H9 (cell line): ENCODE measurements at regions not wholly inside any gene's neighbourhood (a gene's known extent, or its start where the extent isn't known, plus 50 kb on each side); places are given as distances from the start of the nearest gene placed in this dataset.

Experiments
- DNase-seq: peaks from one replicate; pipeline ENCODE4 v3.0.0-alpha.2; 2017
- H2AFZ ChIP-seq: one replicate; pipeline ENCODE4 v1.6.1; 2013; ENCODE audit warnings: mild to moderate bottlenecking, low read length, control low read depth, moderate library complexity
- H2AK5ac ChIP-seq: 2 replicates; pipeline ENCODE4 v1.6.1; 2013; ENCODE audit warnings: low read length, control low read depth, mixed read lengths; ENCODE audit not compliant: insufficient read length
- H2BK120ac ChIP-seq: one replicate; pipeline ENCODE4 v1.6.1; 2013; ENCODE audit warnings: low read depth, mild to moderate bottlenecking, low read length, control low read depth, inconsistent platforms; ENCODE audit not compliant: poor library complexity, severe bottlenecking
- H2BK12ac ChIP-seq: 2 replicates; pipeline ENCODE4 v1.6.1; 2013; ENCODE audit warnings: low read length, control low read depth, mixed read lengths, low read depth; ENCODE audit not compliant: insufficient read length
- H2BK15ac ChIP-seq: 2 replicates; pipeline ENCODE4 v1.6.1; 2013; ENCODE audit warnings: low read depth, low read length, control low read depth
- H2BK20ac ChIP-seq: one replicate; pipeline ENCODE4 v1.6.1; 2013; ENCODE audit warnings: low read depth, mild to moderate bottlenecking, low read length, control low read depth, inconsistent platforms; ENCODE audit not compliant: poor library complexity, severe bottlenecking
- H2BK5ac ChIP-seq: 2 replicates; pipeline ENCODE4 v1.6.1; 2013; ENCODE audit warnings: low read length, control low read depth, mixed read lengths; ENCODE audit not compliant: insufficient read length
- H3K14ac ChIP-seq: 2 replicates; pipeline ENCODE4 v1.6.1; 2013; ENCODE audit warnings: low read length, control low read depth; ENCODE audit not compliant: insufficient read depth
- H3K18ac ChIP-seq: 2 replicates; pipeline ENCODE4 v1.6.1; 2013; ENCODE audit warnings: low read depth, mild to moderate bottlenecking, mixed read lengths, low read length, control low read depth; ENCODE audit not compliant: insufficient read length
- H3K23ac ChIP-seq: 2 replicates; pipeline ENCODE4 v1.6.1; 2013; ENCODE audit warnings: low read length, control low read depth, mixed read lengths, low read depth; ENCODE audit not compliant: insufficient read length
- H3K23me2 ChIP-seq: 2 replicates; pipeline ENCODE4 v1.6.1; 2013; ENCODE audit warnings: low read depth, mild to moderate bottlenecking, mixed read lengths, low read length, control low read depth; ENCODE audit not compliant: insufficient read length, poor library complexity, severe bottlenecking
- H3K27ac ChIP-seq: 2 replicates; pipeline ENCODE4 v1.5.1; 2013; ENCODE audit warnings: low read length, control low read depth, mixed read lengths, low read depth; ENCODE audit not compliant: insufficient read length
- H3K27me3 ChIP-seq: 2 replicates; pipeline ENCODE4 v1.6.1; 2013; ENCODE audit warnings: low read length, control low read depth, inconsistent platforms; ENCODE audit not compliant: insufficient read depth
- H3K4ac ChIP-seq: 2 replicates; pipeline ENCODE4 v1.6.1; 2013; ENCODE audit warnings: low read depth, mild to moderate bottlenecking, control low read depth, inconsistent platforms, low read length, moderate library complexity
- H3K4me1 ChIP-seq: 2 replicates; pipeline ENCODE4 v1.6.1; 2013; ENCODE audit warnings: low read length, control low read depth, inconsistent platforms; ENCODE audit not compliant: insufficient read depth
- H3K4me2 ChIP-seq: 2 replicates; pipeline ENCODE4 v1.6.1; 2013; ENCODE audit warnings: low read length, control low read depth, mixed read lengths; ENCODE audit not compliant: insufficient read length, insufficient read depth
- H3K56ac ChIP-seq: 2 replicates; pipeline ENCODE4 v1.6.1; 2013; ENCODE audit warnings: low read depth, mild to moderate bottlenecking, mixed read lengths, low read length, control low read depth; ENCODE audit not compliant: insufficient read length
- H3K79me1 ChIP-seq: 2 replicates; pipeline ENCODE4 v1.6.1; 2013; ENCODE audit warnings: low read depth, mild to moderate bottlenecking, moderate library complexity, low read length, control low read depth, inconsistent platforms; ENCODE audit not compliant: insufficient read depth, poor library complexity, severe bottlenecking
- H3K79me2 ChIP-seq: 2 replicates; pipeline ENCODE4 v1.6.1; 2013; ENCODE audit warnings: low read length, control low read depth, inconsistent platforms; ENCODE audit not compliant: insufficient read depth
- H3K9ac ChIP-seq: 2 replicates; pipeline ENCODE4 v1.6.1; 2013; ENCODE audit warnings: low read length, control low read depth, mixed read lengths; ENCODE audit not compliant: insufficient read length; ENCODE audit errors: extremely low read depth
- H3K9me3 ChIP-seq: one replicate; pipeline ENCODE4 v1.6.1; 2013; ENCODE audit warnings: low read depth, low read length, inconsistent platforms; ENCODE audit not compliant: control insufficient read depth
- H3T11ph ChIP-seq: one replicate; pipeline ENCODE4 v1.6.1; 2013; ENCODE audit warnings: mild to moderate bottlenecking, low read length, control low read depth, inconsistent platforms
- H4K20me1 ChIP-seq: one replicate; pipeline ENCODE4 v1.6.1; 2013; ENCODE audit not compliant: control insufficient read depth, insufficient read length, insufficient read depth
- H4K5ac ChIP-seq: 2 replicates; pipeline ENCODE4 v1.6.1; 2013; ENCODE audit warnings: low read depth, mild to moderate bottlenecking, mixed read lengths, low read length, control low read depth; ENCODE audit not compliant: insufficient read length
- H4K8ac ChIP-seq: replicated peaks from 2 replicates; pipeline ENCODE4 v1.6.1; 2013; ENCODE audit warnings: low read length, control low read depth, mixed read lengths, low read depth; ENCODE audit not compliant: insufficient read length
- H4K91ac ChIP-seq: 2 replicates; pipeline ENCODE4 v1.6.1; 2013; ENCODE audit warnings: low read depth, mild to moderate bottlenecking, moderate library complexity, mixed read lengths, low read length, control low read depth; ENCODE audit not compliant: insufficient read length
- H3K27ac Mint-ChIP-seq, 3 experiments: 2 replicates in 2 of 3; 3 replicates in 1 of 3; pipeline ENCODE4 v1.8.0; 2020 to 2021; ENCODE audit warnings: mixed read lengths in 3 of 3, mild to moderate bottlenecking in 1 of 3, moderate library complexity in 1 of 3
- H3K27me3 Mint-ChIP-seq: 2 replicates; pipeline ENCODE4 v1.8.0; 2021; ENCODE audit warnings: low read depth, mild to moderate bottlenecking, moderate library complexity, mixed read lengths
- H3K36me3 Mint-ChIP-seq, 3 experiments: 2 replicates in 2 of 3; 3 replicates in 1 of 3; pipeline ENCODE4 v1.8.0; 2020 to 2021; ENCODE audit warnings: low read depth in 3 of 3, mixed read lengths in 3 of 3; ENCODE audit not compliant: insufficient read depth in 1 of 3
- H3K4me1 Mint-ChIP-seq, 2 experiments: 2 replicates each; pipeline ENCODE4 v1.8.0; 2020; ENCODE audit warnings: mixed read lengths in 2 of 2
- H3K4me3 Mint-ChIP-seq, 2 experiments: 2 replicates in 1 of 2; 3 replicates in 1 of 2; pipeline ENCODE4 v1.8.0; 2020 to 2021; ENCODE audit warnings: mild to moderate bottlenecking in 2 of 2, mixed read lengths in 2 of 2, moderate library complexity in 1 of 2
- H3K9me3 Mint-ChIP-seq, 2 experiments: 2 replicates in 1 of 2; 3 replicates in 1 of 2; pipeline ENCODE4 v1.8.0; 2020; ENCODE audit warnings: mild to moderate bottlenecking in 2 of 2, mixed read lengths in 2 of 2, moderate library complexity in 1 of 2
- WGBS: extraction: QIAGEN DNeasy Blood & Tissue Kit; methylation state at CpG from one replicate; pipeline ENCODE4 v1.1.7; 2013; ENCODE audit warnings: missing lambda C conversion rate, low lambda C conversion rate, mixed read lengths; ENCODE audit not compliant: insufficient read length; ENCODE audit errors: extremely low coverage; 5-methylcytosine and 5-hydroxymethylcytosine counted together
- TF ChIP-seq, protein P1 (sequence below): fragments of 200-600 bp; sonication (generic); conservative IDR thresholded peaks from 3 replicates; pipeline ENCODE4 v1.8.0; 2021; ENCODE audit warnings: antibody characterized with exemption, mild to moderate bottlenecking

DNA sequence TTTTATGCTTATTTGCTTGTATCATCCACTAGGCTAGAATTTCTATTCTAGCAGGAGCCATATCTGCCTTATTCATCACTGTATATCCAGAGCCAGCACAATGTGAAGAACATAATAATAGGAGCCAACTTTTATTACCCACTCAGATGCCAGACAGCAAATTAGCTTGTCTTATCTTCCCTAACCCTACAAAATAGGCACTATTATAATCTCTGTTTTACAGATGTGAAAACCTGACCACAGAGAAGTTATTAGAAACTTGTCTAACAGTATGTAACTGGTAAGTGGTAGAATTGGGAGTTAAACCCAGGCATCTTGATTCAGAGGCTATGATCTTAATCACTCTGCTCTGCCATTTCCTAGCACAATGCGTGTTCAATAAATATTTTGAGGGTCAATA lies 579.5 kb downstream of the CAAP1 start:
- no peak overlapping the region for H3K14ac ChIP-seq

More for the DNA sequence above, 579.5 kb downstream of the CAAP1 start:
- H4K8ac ChIP-seq, result no peak overlapping the region
- H3K4me2 ChIP-seq, result no peak overlapping the region
- no peaks in the 10 kb centered on the region for H3K79me1 ChIP-seq
- H2AFZ ChIP-seq, result no peak overlapping the region
- Mint-ChIP-seq H3K4me3 (no peak overlapping the region), H3K27me3 (no peaks in the 10 kb centered on the region), H3K4me1 (no peaks in the 10 kb centered on the region), H3K36me3 (no peaks in the 10 kb centered on the region), H3K9me3 (no peaks in the 10 kb centered on the region), H3K27ac (no peak overlapping the region)
- no peaks in the 10 kb centered on the region for H4K20me1 ChIP-seq
- no peak overlapping the region for H3K27ac ChIP-seq
- TF ChIP-seq, protein P1, sequence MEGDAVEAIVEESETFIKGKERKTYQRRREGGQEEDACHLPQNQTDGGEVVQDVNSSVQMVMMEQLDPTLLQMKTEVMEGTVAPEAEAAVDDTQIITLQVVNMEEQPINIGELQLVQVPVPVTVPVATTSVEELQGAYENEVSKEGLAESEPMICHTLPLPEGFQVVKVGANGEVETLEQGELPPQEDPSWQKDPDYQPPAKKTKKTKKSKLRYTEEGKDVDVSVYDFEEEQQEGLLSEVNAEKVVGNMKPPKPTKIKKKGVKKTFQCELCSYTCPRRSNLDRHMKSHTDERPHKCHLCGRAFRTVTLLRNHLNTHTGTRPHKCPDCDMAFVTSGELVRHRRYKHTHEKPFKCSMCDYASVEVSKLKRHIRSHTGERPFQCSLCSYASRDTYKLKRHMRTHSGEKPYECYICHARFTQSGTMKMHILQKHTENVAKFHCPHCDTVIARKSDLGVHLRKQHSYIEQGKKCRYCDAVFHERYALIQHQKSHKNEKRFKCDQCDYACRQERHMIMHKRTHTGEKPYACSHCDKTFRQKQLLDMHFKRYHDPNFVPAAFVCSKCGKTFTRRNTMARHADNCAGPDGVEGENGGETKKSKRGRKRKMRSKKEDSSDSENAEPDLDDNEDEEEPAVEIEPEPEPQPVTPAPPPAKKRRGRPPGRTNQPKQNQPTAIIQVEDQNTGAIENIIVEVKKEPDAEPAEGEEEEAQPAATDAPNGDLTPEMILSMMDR, result no peak
- H3K4ac ChIP-seq, result no peak overlapping the region
- no peak overlapping the region for H2BK120ac ChIP-seq
- no CpG with 5 or more reads among the region's 1 CpG for WGBS
- H3K9ac ChIP-seq, result no peak overlapping the region
- no peak overlapping the region for H4K5ac ChIP-seq
- H4K91ac ChIP-seq, result no peak overlapping the region
- no peak overlapping the region for H3K18ac ChIP-seq
- no peak overlapping the region for H3K23ac ChIP-seq
- H3T11ph ChIP-seq, result no peak overlapping the region
- H3K23me2 ChIP-seq, result no peaks in the 10 kb centered on the region
- H2BK15ac ChIP-seq, result no peak overlapping the region
- no peaks in the 10 kb centered on the region for H3K9me3 ChIP-seq
- H3K27me3 ChIP-seq, result no peaks in the 10 kb centered on the region
- H3K4me1 ChIP-seq, result no peaks in the 10 kb centered on the region
- H2AK5ac ChIP-seq, result no peak overlapping the region
- H2BK20ac ChIP-seq, result no peak overlapping the region
- H3K56ac ChIP-seq, result no peak overlapping the region
- no peak overlapping the region for H2BK5ac ChIP-seq
- DNase-seq, result no peak
- no peaks in the 10 kb centered on the region for H3K79me2 ChIP-seq
- no peak overlapping the region for H2BK12ac ChIP-seq
